HL-60 (cell line): ENCODE measurements at regions not wholly inside any gene's neighbourhood (a gene's known extent, or its start where the extent isn't known, plus 50 kb on each side); places are given as distances from the start of the nearest gene placed in this dataset.

Experiments used
- GABPA ChIP-seq: IDR thresholded peaks from 2 replicates; pipeline ENCODE4 v1.6.1; 2012; ENCODE audit warnings: low read depth
- POLR2AphosphoS5 ChIP-seq: IDR thresholded peaks from 2 replicates; pipeline ENCODE4 v1.6.1; 2012; ENCODE audit warnings: low read depth
- SPI1 ChIP-seq: IDR thresholded peaks from 2 replicates; pipeline ENCODE4 v1.6.1; 2012; ENCODE audit warnings: low read depth, mild to moderate bottlenecking, borderline replicate concordance
- TF ChIP-seq, protein P1 (sequence below): IDR thresholded peaks from one replicate; pipeline ENCODE4 v1.5.1; 2011; ENCODE audit warnings: low read length, control low read depth, inconsistent platforms; ENCODE audit not compliant: insufficient read depth
- TF ChIP-seq, protein P2 (sequence below): IDR thresholded peaks from 2 replicates; pipeline ENCODE4 v1.6.1; 2012; ENCODE audit warnings: low read depth; ENCODE audit not compliant: insufficient replicate concordance

DNA sequence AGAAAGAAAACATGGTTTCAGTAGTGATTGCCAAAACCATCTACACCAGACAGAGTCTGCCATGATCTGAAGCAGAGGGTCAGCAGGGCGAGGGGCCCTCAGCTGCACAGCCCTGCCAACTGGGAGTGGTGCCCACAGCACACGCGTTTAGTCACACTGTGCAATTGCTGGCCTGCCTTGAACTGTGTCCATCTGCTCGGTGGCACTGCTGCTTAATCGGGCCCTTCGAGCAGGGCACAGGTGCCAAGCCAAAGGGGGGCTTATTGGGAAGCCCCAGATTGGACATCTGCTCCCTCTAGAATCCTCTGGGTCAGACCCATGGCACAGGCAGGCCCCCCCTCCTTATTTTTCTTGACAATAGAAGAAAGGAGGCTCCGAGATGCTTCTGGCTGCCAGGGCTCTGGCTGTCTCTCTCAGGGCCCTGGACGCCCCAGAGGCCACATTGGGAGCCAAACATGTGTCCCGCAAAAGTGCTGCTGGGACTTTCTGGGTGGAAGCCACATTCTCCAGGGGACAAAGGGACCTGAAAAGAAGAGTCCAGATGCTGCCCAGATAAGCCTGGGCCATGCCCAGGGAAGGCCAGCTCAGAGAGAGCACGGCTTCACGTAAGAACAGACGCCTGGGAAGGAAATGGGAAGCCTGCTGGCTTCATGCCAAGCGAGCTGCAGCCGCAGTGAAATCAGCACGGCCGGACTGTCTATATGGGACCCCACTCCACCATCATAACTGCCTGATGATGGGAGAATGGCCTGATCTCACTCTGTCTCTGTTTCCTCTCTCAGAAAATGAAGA is 349.2 kb downstream of the GADD45G start:
- TF ChIP-seq, protein P1, sequence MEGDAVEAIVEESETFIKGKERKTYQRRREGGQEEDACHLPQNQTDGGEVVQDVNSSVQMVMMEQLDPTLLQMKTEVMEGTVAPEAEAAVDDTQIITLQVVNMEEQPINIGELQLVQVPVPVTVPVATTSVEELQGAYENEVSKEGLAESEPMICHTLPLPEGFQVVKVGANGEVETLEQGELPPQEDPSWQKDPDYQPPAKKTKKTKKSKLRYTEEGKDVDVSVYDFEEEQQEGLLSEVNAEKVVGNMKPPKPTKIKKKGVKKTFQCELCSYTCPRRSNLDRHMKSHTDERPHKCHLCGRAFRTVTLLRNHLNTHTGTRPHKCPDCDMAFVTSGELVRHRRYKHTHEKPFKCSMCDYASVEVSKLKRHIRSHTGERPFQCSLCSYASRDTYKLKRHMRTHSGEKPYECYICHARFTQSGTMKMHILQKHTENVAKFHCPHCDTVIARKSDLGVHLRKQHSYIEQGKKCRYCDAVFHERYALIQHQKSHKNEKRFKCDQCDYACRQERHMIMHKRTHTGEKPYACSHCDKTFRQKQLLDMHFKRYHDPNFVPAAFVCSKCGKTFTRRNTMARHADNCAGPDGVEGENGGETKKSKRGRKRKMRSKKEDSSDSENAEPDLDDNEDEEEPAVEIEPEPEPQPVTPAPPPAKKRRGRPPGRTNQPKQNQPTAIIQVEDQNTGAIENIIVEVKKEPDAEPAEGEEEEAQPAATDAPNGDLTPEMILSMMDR: no peak
- TF ChIP-seq, protein P2, sequence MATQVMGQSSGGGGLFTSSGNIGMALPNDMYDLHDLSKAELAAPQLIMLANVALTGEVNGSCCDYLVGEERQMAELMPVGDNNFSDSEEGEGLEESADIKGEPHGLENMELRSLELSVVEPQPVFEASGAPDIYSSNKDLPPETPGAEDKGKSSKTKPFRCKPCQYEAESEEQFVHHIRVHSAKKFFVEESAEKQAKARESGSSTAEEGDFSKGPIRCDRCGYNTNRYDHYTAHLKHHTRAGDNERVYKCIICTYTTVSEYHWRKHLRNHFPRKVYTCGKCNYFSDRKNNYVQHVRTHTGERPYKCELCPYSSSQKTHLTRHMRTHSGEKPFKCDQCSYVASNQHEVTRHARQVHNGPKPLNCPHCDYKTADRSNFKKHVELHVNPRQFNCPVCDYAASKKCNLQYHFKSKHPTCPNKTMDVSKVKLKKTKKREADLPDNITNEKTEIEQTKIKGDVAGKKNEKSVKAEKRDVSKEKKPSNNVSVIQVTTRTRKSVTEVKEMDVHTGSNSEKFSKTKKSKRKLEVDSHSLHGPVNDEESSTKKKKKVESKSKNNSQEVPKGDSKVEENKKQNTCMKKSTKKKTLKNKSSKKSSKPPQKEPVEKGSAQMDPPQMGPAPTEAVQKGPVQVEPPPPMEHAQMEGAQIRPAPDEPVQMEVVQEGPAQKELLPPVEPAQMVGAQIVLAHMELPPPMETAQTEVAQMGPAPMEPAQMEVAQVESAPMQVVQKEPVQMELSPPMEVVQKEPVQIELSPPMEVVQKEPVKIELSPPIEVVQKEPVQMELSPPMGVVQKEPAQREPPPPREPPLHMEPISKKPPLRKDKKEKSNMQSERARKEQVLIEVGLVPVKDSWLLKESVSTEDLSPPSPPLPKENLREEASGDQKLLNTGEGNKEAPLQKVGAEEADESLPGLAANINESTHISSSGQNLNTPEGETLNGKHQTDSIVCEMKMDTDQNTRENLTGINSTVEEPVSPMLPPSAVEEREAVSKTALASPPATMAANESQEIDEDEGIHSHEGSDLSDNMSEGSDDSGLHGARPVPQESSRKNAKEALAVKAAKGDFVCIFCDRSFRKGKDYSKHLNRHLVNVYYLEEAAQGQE: no peak
- TF ChIP-seq POLR2AphosphoS5 (no peak), SPI1 (no peak), GABPA (no peak)
